K562 (cell line): ENCODE measurements at regions not wholly inside any gene's neighbourhood (a gene's known extent, or its start where the extent isn't known, plus 50 kb on each side); places are given as distances from the start of the nearest gene placed in this dataset.

Experiments used
- ATAC-seq: fragments of 200-7000 bp; cut with Tn5 transposase; 3 replicates; pipeline ENCODE4 v1.9.1; 2020; ENCODE audit warnings: moderate library complexity
- BruUV-seq: library from RNA; stranded (reverse); fragments of 400-500 nt; replicated peaks from 2 replicates; lab custom pipeline; 2021; lab: Mats Ljungman, UMichigan
- CTCF ChIA-PET: fragments of 300-600 bp; formaldehyde crosslinking; extraction: SDS; loops from one replicate; lab custom pipeline; 2021; ENCODE audit warnings: low intra/inter-chr PET ratio; lab: Yijun Ruan, JAX
- POLR2A ChIA-PET: fragments of 300-600, 350-650 bp; sonication (Branson Sonifier 250); formaldehyde crosslinking; extraction: SDS; loops from one replicate; lab custom pipeline; 2021; ENCODE audit warnings: antibody characterized with exemption, inconsistent platforms; lab: Yijun Ruan, JAX
- DNase-seq, 4 experiments: peaks; one replicate each; pipeline versions ENCODE4 v3.0.0 to v3.0.0-alpha.2; 2011 to 2018; ENCODE audit warnings: low spot score in 3 of 4, mixed read lengths in 3 of 4; ENCODE audit errors: extremely low read depth in 1 of 4
- FAIRE-seq: peaks from 2 replicates; lab custom pipeline; 2011; peaks lifted over from hg19 to GRCh38; lab: Jason Lieb, UNC
- H2AFZ ChIP-seq: 2 replicates; pipeline ENCODE4 v1.6.0; 2011; ENCODE audit warnings: low read depth, low read length, control low read depth, inconsistent platforms
- H3K27ac ChIP-seq: fragments of 200-600 bp; 3 replicates; pipeline ENCODE4 v1.8.0; 2011; ENCODE audit warnings: low read depth, mild to moderate bottlenecking, control low read depth, inconsistent platforms, low read length, moderate library complexity, mixed read lengths; ENCODE audit errors: extremely low read depth
- H3K27me3 ChIP-seq, 2 experiments: fragments of 300-600 bp in 1 of 2; 2 replicates in 1 of 2; 3 replicates in 1 of 2; pipeline versions ENCODE4 v1.6.0 to v1.8.0; 2011; ENCODE audit warnings: inconsistent platforms in 2 of 2, low read length in 2 of 2, mild to moderate bottlenecking in 1 of 2, mixed read lengths in 1 of 2, moderate library complexity in 1 of 2; ENCODE audit not compliant: control insufficient read depth in 2 of 2, insufficient read depth in 2 of 2
- H3K36me3 ChIP-seq: fragments of 300-600 bp; 3 replicates; pipeline ENCODE4 v1.8.0; 2011; ENCODE audit warnings: mild to moderate bottlenecking, low read length, inconsistent platforms; ENCODE audit not compliant: control insufficient read depth, insufficient read depth
- H3K4me1 ChIP-seq, 2 experiments: fragments of 200-600 bp in 1 of 2; replicated peaks in 1 of 2; 2 replicates in 1 of 2; 3 replicates in 1 of 2; pipeline versions ENCODE4 v1.5.1 to v1.8.0; 2011; ENCODE audit warnings: inconsistent platforms in 2 of 2, low read length in 2 of 2, mild to moderate bottlenecking in 1 of 2, mixed read lengths in 1 of 2, moderate library complexity in 1 of 2; ENCODE audit not compliant: control insufficient read depth in 2 of 2, insufficient read depth in 2 of 2
- H3K4me2 ChIP-seq: 2 replicates; pipeline ENCODE4 v1.6.1; 2011; ENCODE audit warnings: low read length, control low read depth, inconsistent platforms, mixed read lengths; ENCODE audit not compliant: insufficient read depth
- H3K4me3 ChIP-seq: fragments of 200-600 bp; sonication (generic), shearing (Covaris generic); 2 replicates; pipeline ENCODE4 v1.5.1; 2016; ENCODE audit warnings: control low read depth, inconsistent platforms
- H3K79me2 ChIP-seq: fragments of 200-600 bp; 3 replicates; pipeline ENCODE4 v1.8.0; 2011; ENCODE audit warnings: low read length, inconsistent platforms; ENCODE audit not compliant: control insufficient read depth, insufficient read depth
- H3K9ac ChIP-seq, 2 experiments: 2 replicates each; pipeline versions ENCODE4 v1.6.0 to v1.6.1; 2011; ENCODE audit warnings: low read depth in 2 of 2, low read length in 2 of 2, control low read depth in 1 of 2, inconsistent platforms in 1 of 2, mild to moderate bottlenecking in 1 of 2, mixed read lengths in 1 of 2; ENCODE audit not compliant: insufficient read depth in 1 of 2
- H3K9me1 ChIP-seq: one replicate; pipeline ENCODE4 v1.6.0; 2011; ENCODE audit warnings: inconsistent platforms, mild to moderate bottlenecking, low read length, moderate library complexity; ENCODE audit not compliant: control insufficient read depth, insufficient read depth
- H3K9me3 ChIP-seq: replicated peaks from 2 replicates; pipeline ENCODE4 v1.5.1; 2011; ENCODE audit warnings: low read depth, low read length, inconsistent platforms; ENCODE audit not compliant: control insufficient read depth, insufficient read depth
- H4K20me1 ChIP-seq: replicated peaks from 2 replicates; pipeline ENCODE4 v1.6.1; 2011; ENCODE audit warnings: low read length, inconsistent platforms, mixed read lengths; ENCODE audit not compliant: control insufficient read depth, insufficient read depth
- C11orf30 ChIP-seq: fragments of 450-650 bp; IDR thresholded peaks from 2 replicates; pipeline ENCODE4 v1.6.1; 2016; ENCODE audit warnings: low read depth, mild to moderate bottlenecking
- GATAD2B ChIP-seq: fragments of 450-650 bp; IDR thresholded peaks from 2 replicates; pipeline ENCODE4 v1.6.1; 2017; ENCODE audit warnings: mild to moderate bottlenecking, borderline replicate concordance
- HCFC1 ChIP-seq: IDR thresholded peaks from 2 replicates; pipeline ENCODE4 v1.6.1; 2012; ENCODE audit warnings: low read depth, low read length, improper control_type of control experiment
- HIVEP1 ChIP-seq: fragments of 250-450 bp; sonication (Bioruptor Pico); IDR thresholded peaks from 2 replicates; pipeline ENCODE4 v1.4.0; 2020; ENCODE audit warnings: mild to moderate bottlenecking
- MCM5 ChIP-seq: fragments of 450-650 bp; IDR thresholded peaks from 2 replicates; pipeline ENCODE4 v1.6.1; 2016; ENCODE audit warnings: low read depth
- MXI1 ChIP-seq: IDR thresholded peaks from 2 replicates; pipeline ENCODE4 v1.6.1; 2011; ENCODE audit warnings: low read depth, mild to moderate bottlenecking, improper control_type of control experiment, low read length
- MYNN ChIP-seq, 2 experiments: sonication (generic); formaldehyde crosslinking in 1 of 2; IDR thresholded peaks; 2 replicates each; pipeline versions ENCODE4 v1.5.0 to v1.6.1; 2016 to 2020; ENCODE audit warnings: antibody characterized with exemption in 1 of 2, missing genetic modification reagents in 1 of 2
- NCOA2 ChIP-seq, 2 experiments: fragments of 450-650 bp; IDR thresholded peaks; 2 replicates each; pipeline ENCODE4 v1.6.1; 2018; ENCODE audit warnings: mild to moderate bottlenecking in 2 of 2, moderate library complexity in 1 of 2; ENCODE audit not compliant: partially characterized antibody in 2 of 2
- PHTF2 ChIP-seq: fragments of 250-450 bp; sonication (Bioruptor Pico); IDR thresholded peaks from 2 replicates; pipeline ENCODE4 v1.5.0; 2021; ENCODE audit warnings: mild to moderate bottlenecking
- RCOR1 ChIP-seq, 2 experiments: IDR thresholded peaks; 2 replicates each; pipeline ENCODE4 v1.6.1; 2012; ENCODE audit warnings: low read depth in 2 of 2, low read length in 2 of 2, borderline replicate concordance in 1 of 2, improper control_type of control experiment in 1 of 2
- SMARCA4 ChIP-seq: fragments of 450-650 bp; IDR thresholded peaks from 2 replicates; pipeline ENCODE4 v1.6.1; 2016
- SMARCE1 ChIP-seq: fragments of 450-650 bp; IDR thresholded peaks from 2 replicates; pipeline ENCODE4 v1.7.1; 2016; ENCODE audit warnings: mild to moderate bottlenecking
- SP2 ChIP-seq: IDR thresholded peaks from 2 replicates; pipeline ENCODE4 v1.6.1; 2011; ENCODE audit warnings: mild to moderate bottlenecking, low read depth, low read length, moderate library complexity; ENCODE audit not compliant: poor library complexity, severe bottlenecking; ENCODE audit errors: extremely low read depth
- SUPT5H ChIP-seq: fragments of 450-650 bp; IDR thresholded peaks from 2 replicates; pipeline ENCODE4 v1.6.1; 2016
- USF1 ChIP-seq: sonication (generic); formaldehyde crosslinking; IDR thresholded peaks from 2 replicates; pipeline ENCODE4 v1.9.0; 2022; ENCODE audit warnings: mild to moderate bottlenecking, missing genetic modification reagents
- ZBTB43 ChIP-seq: sonication (generic); formaldehyde crosslinking; IDR thresholded peaks from 2 replicates; pipeline ENCODE4 v1.8.0; 2023; ENCODE audit warnings: mild to moderate bottlenecking, missing genetic modification reagents
- ZKSCAN8 ChIP-seq: fragments of 200-800 bp; sonication (Bioruptor generic); IDR thresholded peaks from 2 replicates; pipeline ENCODE4 v1.6.1; 2016; ENCODE audit warnings: missing genetic modification characterization, missing compliant biosample characterization
- ZNF143 ChIP-seq: sonication (generic); formaldehyde crosslinking; IDR thresholded peaks from 2 replicates; pipeline ENCODE4 v1.9.0; 2022; ENCODE audit warnings: mild to moderate bottlenecking, missing genetic modification reagents
- ZSCAN29 ChIP-seq: fragments of 450-650 bp; IDR thresholded peaks from 2 replicates; pipeline ENCODE4 v1.6.1; 2017
- WGBS: fragments of 100-300 bp; shearing (Covaris generic); methylation state at CpG from one replicate; pipeline ENCODE4 v1.1.6; 2016; ENCODE audit warnings: low coverage, mixed read lengths; ENCODE audit not compliant: insufficient coverage; ENCODE audit errors: missing lambda C conversion rate; 5-methylcytosine and 5-hydroxymethylcytosine counted together
- in situ Hi-C: fragments of 300-500 bp; cut with MboI; formaldehyde crosslinking; loops from 4 replicates; pipeline ENCODE4 v1.15.0; 2018; ENCODE audit warnings: inconsistent platforms, mixed read lengths
- intact Hi-C: fragments of 100-400 bp; cut with micrococcal nuclease; formaldehyde crosslinking; loops from 2 replicates; pipeline ENCODE4 v1.14.2; 2022

DNA sequence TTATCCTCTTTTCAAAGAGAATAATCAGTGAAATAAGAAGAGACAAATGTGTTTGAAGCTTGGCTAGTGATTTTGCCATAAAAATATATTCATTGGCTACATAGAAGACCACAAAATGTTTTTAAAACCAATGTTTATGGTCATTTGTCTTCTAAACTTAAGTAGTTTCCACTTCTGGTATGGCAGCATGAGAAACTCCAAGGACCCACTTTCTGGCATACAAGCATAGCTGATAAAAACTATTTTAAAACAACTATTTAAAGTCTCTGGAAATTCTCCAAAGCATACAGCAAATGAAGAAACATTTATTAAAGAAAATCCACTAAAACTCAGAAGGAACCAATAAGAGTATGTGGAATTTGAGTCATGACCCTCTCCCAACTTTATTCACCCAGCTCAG, 89.2 kb upstream of the TOMM7 start:
- H3K27me3 ChIP-seq, result no peaks in the 10 kb centered on the region
- intact Hi-C loops (no loop called here), in situ Hi-C loops (no loop called here)
- ChIA-PET POLR2A (interaction anchor here (0.5 to 1.7 kb wide), 3 partner anchors 9 to 460 kb away, joined by 4 to 6 read pairs (median 4); no protein-coding TSS in a partner anchor), CTCF (no interaction called here)
- H3K9me3 ChIP-seq, result no peaks in the 10 kb centered on the region
- no peaks in the 10 kb centered on the region for H3K79me2 ChIP-seq
- DNase-seq (no peak), ATAC-seq (no peak), FAIRE-seq (no peak)
- TF ChIP-seq ZKSCAN8 (CRISPR knock-in tag) (no peak), SUPT5H (no peak), SP2 (no peak), SMARCA4 (no peak), MCM5 (no peak), NCOA2 (IDR thresholded peaks at IDR 0.05; ENCODE audit: partially characterized antibody in 2 of 2) (no peak), PHTF2 (no peak)
- H3K4me2 ChIP-seq, result no peak overlapping the region
- H3K4me3 ChIP-seq, result no peak overlapping the region
- H3K9ac ChIP-seq, result no peak overlapping the region
- H3K36me3 ChIP-seq, result no peaks in the 10 kb centered on the region
- H3K9me1 ChIP-seq, result no peaks in the 10 kb centered on the region
- BruUV-seq, result no TSS peak
- no peaks in the 10 kb centered on the region for H3K4me1 ChIP-seq
- no peak overlapping the region for H2AFZ ChIP-seq
- H4K20me1 ChIP-seq, result no peaks in the 10 kb centered on the region
- H3K27ac ChIP-seq, result no peak overlapping the region

GRCh38 chr7:22909917-22910316, 87.3 kb upstream of the TOMM7 start:
- Histone ChIP-seq H4K20me1 (no peaks in the 10 kb centered on the region), H3K9ac (no peak overlapping the region), H3K9me3 (no peaks in the 10 kb centered on the region), H3K4me3 (no peak overlapping the region), H3K4me1 (no peaks in the 10 kb centered on the region), H2AFZ (no peak overlapping the region), H3K27ac (no peak overlapping the region), H3K9me1 (no peaks in the 10 kb centered on the region), H3K27me3 (no peaks in the 10 kb centered on the region), H3K4me2 (no peak overlapping the region), H3K36me3 (no peaks in the 10 kb centered on the region), H3K79me2 (no peaks in the 10 kb centered on the region)
- 39% methylated on average over 3 of the region's 3 CpGs for WGBS
- in situ Hi-C loops, result no loop called here
- no peak for ATAC-seq
- BruUV-seq, result no TSS peak
- intact Hi-C loops, result no loop called here
- POLR2A ChIA-PET, result no interaction called here
- no peak for FAIRE-seq
- CTCF ChIA-PET, result no interaction called here
- no peak for DNase-seq
- TF ChIP-seq MYNN (IDR thresholded peaks at IDR 0.05) (no peak), MYNN (CRISPR knock-in tag; IDR thresholded peaks at IDR 0.05) (no peak), MXI1 (no peak), C11orf30 (no peak), HIVEP1 (no peak), ZBTB43 (CRISPR knock-in tag) (no peak), SMARCA4 (no peak), GATAD2B (no peak), HCFC1 (no peak), USF1 (CRISPR knock-in tag) (no peak), RCOR1 (IDR thresholded peaks at IDR 0.05; ENCODE audit: borderline replicate concordance in 1 of 2, low read depth in 2 of 2, low read length in 2 of 2) (no peak), SMARCE1 (no peak), ZNF143 (no peak), ZSCAN29 (no peak)
